CD4-positive, alpha-beta memory T cell (primary cell): ENCODE measurements at regions not wholly inside any gene's neighbourhood (a gene's known extent, or its start where the extent isn't known, plus 50 kb on each side); places are given as distances from the start of the nearest gene placed in this dataset.

Source experiments
- CTCF ChIA-PET: fragments of 350-600 bp; sonication (Branson Sonifier 250); formaldehyde crosslinking; loops from one replicate; lab custom pipeline; 2021; ENCODE audit warnings: inconsistent platforms; ENCODE audit not compliant: partially characterized antibody; lab: Charles Lee
- POLR2A ChIA-PET: fragments of 350-600 bp; sonication (Branson Sonifier 250); formaldehyde crosslinking; loops from one replicate; lab custom pipeline; 2021; ENCODE audit not compliant: partially characterized antibody; lab: Charles Lee
- DNase-seq, 5 donors: peaks; one replicate each; pipeline versions ENCODE4 v3.0.0 to v3.0.0-alpha.2; 2020 to 2022; ENCODE audit warnings: mixed read lengths in 1 of 5
- H3K27ac ChIP-seq: one replicate; pipeline ENCODE4 v1.7.0; 2013; ENCODE audit warnings: low read depth, low read length
- H3K27me3 ChIP-seq: 2 replicates; pipeline ENCODE4 v1.7.0; 2013; ENCODE audit warnings: mild to moderate bottlenecking, low read length, moderate library complexity; ENCODE audit not compliant: insufficient read depth
- H3K36me3 ChIP-seq: 2 replicates; pipeline ENCODE4 v1.7.0; 2013; ENCODE audit warnings: mild to moderate bottlenecking, low read length, moderate library complexity; ENCODE audit not compliant: insufficient read depth
- H3K4me1 ChIP-seq: 2 replicates; pipeline ENCODE4 v1.7.0; 2013; ENCODE audit warnings: mild to moderate bottlenecking, low read length, moderate library complexity; ENCODE audit not compliant: insufficient read depth
- H3K4me3 ChIP-seq, 2 donors: one replicate each; pipeline ENCODE4 v1.7.0; 2013; ENCODE audit warnings: low read length in 2 of 2, mild to moderate bottlenecking in 1 of 2
- H3K9me3 ChIP-seq, 2 donors: one replicate each; pipeline ENCODE4 v1.7.0; 2013; ENCODE audit warnings: low read length in 2 of 2, control low read depth in 1 of 2; ENCODE audit not compliant: control insufficient read depth in 1 of 2
- H3K27ac Mint-ChIP-seq, 7 donors: one replicate each; pipeline ENCODE4 v1.8.0; 2020 to 2021; ENCODE audit warnings: mixed read lengths in 7 of 7, mild to moderate bottlenecking in 6 of 7, inconsistent platforms in 3 of 7, moderate library complexity in 3 of 7
- H3K27me3 Mint-ChIP-seq, 2 donors: one replicate each; pipeline ENCODE4 v1.8.0; 2020 to 2021; ENCODE audit warnings: mixed read lengths in 2 of 2
- H3K36me3 Mint-ChIP-seq, 2 donors: one replicate each; pipeline ENCODE4 v1.8.0; 2020 to 2021; ENCODE audit warnings: mixed read lengths in 2 of 2, inconsistent platforms in 1 of 2, mild to moderate bottlenecking in 1 of 2
- H3K4me1 Mint-ChIP-seq, 4 donors: one replicate each; pipeline ENCODE4 v1.8.0; 2020 to 2021; ENCODE audit warnings: mixed read lengths in 4 of 4, mild to moderate bottlenecking in 1 of 4
- H3K4me3 Mint-ChIP-seq, 8 donors: one replicate each; pipeline ENCODE4 v1.8.0; 2020 to 2021; ENCODE audit warnings: mixed read lengths in 8 of 8, mild to moderate bottlenecking in 7 of 8, moderate library complexity in 6 of 8, inconsistent platforms in 3 of 8
- H3K9me3 Mint-ChIP-seq, 8 donors: one replicate each; pipeline ENCODE4 v1.8.0; 2020 to 2021; ENCODE audit warnings: mixed read lengths in 8 of 8, mild to moderate bottlenecking in 5 of 8, inconsistent platforms in 3 of 8, moderate library complexity in 1 of 8
- intact Hi-C: fragments of 100-400 bp; cut with micrococcal nuclease; formaldehyde crosslinking; loops from one replicate; pipeline ENCODE4 v1.15.1; 2023

GRCh38 chr2:53434466-53434865 is 333.1 kb upstream of the CHAC2 start:
- DNase-seq = no peak
- Mint-ChIP-seq H3K4me1 (no peaks in the 10 kb centered on the region), H3K4me3 (no peak overlapping the region), H3K9me3 (no peaks in the 10 kb centered on the region), H3K27ac (no peak overlapping the region), H3K27me3 (peaks cover 1 to 2% of the 10 kb centered on the region in 2 donors), H3K36me3 (no peaks in the 10 kb centered on the region)
- H3K4me1 ChIP-seq = no peaks in the 10 kb centered on the region
- H3K27me3 ChIP-seq = no peaks in the 10 kb centered on the region
- intact Hi-C loops = no loop called here
- H3K36me3 ChIP-seq = no peaks in the 10 kb centered on the region
- no peaks in the 10 kb centered on the region for H3K9me3 ChIP-seq
- ChIA-PET POLR2A (no interaction called here), CTCF (no interaction called here)
- no peak overlapping the region for H3K27ac ChIP-seq
- no peak overlapping the region for H3K4me3 ChIP-seq

DNA sequence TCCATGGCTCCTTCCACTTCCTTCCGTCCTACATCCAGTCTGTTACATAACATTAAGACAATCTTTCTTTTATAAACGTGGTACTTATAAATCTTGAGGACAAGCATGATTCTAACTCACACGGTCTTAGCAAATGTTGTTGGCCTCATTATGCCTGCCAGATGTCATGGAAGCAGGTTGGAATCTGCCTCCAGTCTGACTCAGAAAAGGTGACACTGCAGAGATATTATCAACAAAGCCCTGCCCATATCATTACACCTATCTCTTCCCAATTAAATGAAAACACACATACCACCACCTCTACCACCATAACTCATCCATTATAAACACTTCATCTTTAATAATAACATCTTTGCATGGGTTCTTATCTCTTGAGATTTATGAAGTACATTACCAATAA is 334.7 kb upstream of the CHAC2 start:
- no peak for DNase-seq
- Histone ChIP-seq H3K9me3 (no peaks in the 10 kb centered on the region), H3K4me1 (no peaks in the 10 kb centered on the region), H3K36me3 (no peaks in the 10 kb centered on the region), H3K4me3 (no peak overlapping the region), H3K27me3 (no peaks in the 10 kb centered on the region), H3K27ac (no peak overlapping the region)
- intact Hi-C loops = no loop called here
- Mint-ChIP-seq H3K27me3 (peaks cover 1 to 2% of the 10 kb centered on the region in 2 donors), H3K27ac (no peak overlapping the region), H3K36me3 (no peaks in the 10 kb centered on the region), H3K4me1 (no peaks in the 10 kb centered on the region), H3K4me3 (no peak overlapping the region), H3K9me3 (no peaks in the 10 kb centered on the region)
- POLR2A ChIA-PET = no interaction called here
- CTCF ChIA-PET = no interaction called here

- Histone ChIP-seq H3K27me3 (no peaks in the 10 kb centered on the region), H3K36me3 (no peaks in the 10 kb centered on the region), H3K4me3 (no peak overlapping the region), H3K27ac (no peak overlapping the region), H3K9me3 (no peaks in the 10 kb centered on the region), H3K4me1 (no peaks in the 10 kb centered on the region)
- ChIA-PET CTCF (no interaction called here), POLR2A (no interaction called here)
- H3K27ac Mint-ChIP-seq = no peak overlapping the region
- H3K4me3 Mint-ChIP-seq = no peak overlapping the region
- intact Hi-C loops = no loop called here
- DNase-seq = no peak
- no peaks in the 10 kb centered on the region for H3K9me3 Mint-ChIP-seq
- no peaks in the 10 kb centered on the region for H3K4me1 Mint-ChIP-seq
- no peaks in the 10 kb centered on the region for H3K36me3 Mint-ChIP-seq
- H3K27me3 Mint-ChIP-seq = peaks cover 1 to 2% of the 10 kb centered on the region in 2 donors
These were observed 337.7 kb upstream of the CHAC2 start for GRCh38 chr2:53429901-53430300.

DNA sequence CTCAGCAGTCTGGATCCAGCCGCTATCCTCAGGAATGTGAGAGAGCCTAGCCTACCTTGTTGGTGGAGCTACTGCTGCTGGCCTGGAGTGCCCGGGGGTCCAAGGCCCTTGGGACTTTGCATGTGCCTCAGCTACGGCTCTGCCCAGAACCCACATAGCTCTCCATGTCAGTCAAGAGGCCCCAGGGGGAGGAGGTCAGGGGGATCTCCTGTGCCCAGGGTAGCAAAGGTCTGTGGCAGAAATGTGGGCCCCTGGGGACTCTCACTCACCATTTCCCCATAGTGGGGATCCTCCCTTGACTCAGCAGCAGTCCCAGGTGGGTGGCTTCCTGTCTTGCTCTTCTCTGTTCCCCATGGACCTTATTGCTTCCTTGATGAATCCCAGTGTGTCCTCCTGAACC is 342.7 kb upstream of the CHAC2 start:
- Histone ChIP-seq H3K4me3 (no peak overlapping the region), H3K36me3 (no peaks in the 10 kb centered on the region), H3K9me3 (no peaks in the 10 kb centered on the region), H3K27me3 (no peaks in the 10 kb centered on the region), H3K27ac (no peak overlapping the region), H3K4me1 (no peaks in the 10 kb centered on the region)
- H3K27ac Mint-ChIP-seq = no peak overlapping the region
- intact Hi-C loops = no loop called here
- peaks cover 0 to 2% (median 0%) of the 10 kb centered on the region in 4 donors for H3K4me1 Mint-ChIP-seq
- peak in 1 of 5 donors; percentile 36 for DNase-seq
- peaks cover 0 to 7% (median under 1%) of the 10 kb centered on the region in 8 donors for H3K9me3 Mint-ChIP-seq
- ChIA-PET POLR2A (no interaction called here), CTCF (no interaction called here)
- no peak overlapping the region for H3K4me3 Mint-ChIP-seq
- H3K27me3 Mint-ChIP-seq = no peaks in the 10 kb centered on the region
- no peaks in the 10 kb centered on the region for H3K36me3 Mint-ChIP-seq

GRCh38 chr2:53423465-53423864 is 344.1 kb upstream of the CHAC2 start:
- intact Hi-C loops = no loop called here
- no peaks in the 10 kb centered on the region for H3K27me3 ChIP-seq
- POLR2A ChIA-PET = no interaction called here
- H3K4me3 ChIP-seq = no peak overlapping the region
- H3K4me1 ChIP-seq = no peaks in the 10 kb centered on the region
- H3K9me3 ChIP-seq = no peaks in the 10 kb centered on the region
- Mint-ChIP-seq H3K4me1 (peaks cover 0 to 2% (median 0%) of the 10 kb centered on the region in 4 donors), H3K9me3 (peaks cover 0 to 7% (median under 1%) of the 10 kb centered on the region in 8 donors), H3K4me3 (no peak overlapping the region), H3K27me3 (no peaks in the 10 kb centered on the region), H3K36me3 (no peaks in the 10 kb centered on the region), H3K27ac (no peak overlapping the region)
- DNase-seq = no peak
- H3K27ac ChIP-seq = no peak overlapping the region
- CTCF ChIA-PET = no interaction called here
- no peaks in the 10 kb centered on the region for H3K36me3 ChIP-seq

GRCh38 chr2:53422979-53423378 is 344.6 kb upstream of the CHAC2 start:
- no peak for DNase-seq
- Mint-ChIP-seq H3K36me3 (no peaks in the 10 kb centered on the region), H3K27me3 (no peaks in the 10 kb centered on the region), H3K9me3 (peaks cover 0 to 7% (median under 1%) of the 10 kb centered on the region in 8 donors), H3K4me1 (peaks cover 0 to 2% (median 0%) of the 10 kb centered on the region in 4 donors), H3K4me3 (no peak overlapping the region), H3K27ac (no peak overlapping the region)
- Histone ChIP-seq H3K27me3 (no peaks in the 10 kb centered on the region), H3K4me3 (no peak overlapping the region), H3K9me3 (no peaks in the 10 kb centered on the region), H3K4me1 (no peaks in the 10 kb centered on the region), H3K36me3 (no peaks in the 10 kb centered on the region), H3K27ac (no peak overlapping the region)
- ChIA-PET CTCF (no interaction called here), POLR2A (no interaction called here)
- intact Hi-C loops = no loop called here

DNA sequence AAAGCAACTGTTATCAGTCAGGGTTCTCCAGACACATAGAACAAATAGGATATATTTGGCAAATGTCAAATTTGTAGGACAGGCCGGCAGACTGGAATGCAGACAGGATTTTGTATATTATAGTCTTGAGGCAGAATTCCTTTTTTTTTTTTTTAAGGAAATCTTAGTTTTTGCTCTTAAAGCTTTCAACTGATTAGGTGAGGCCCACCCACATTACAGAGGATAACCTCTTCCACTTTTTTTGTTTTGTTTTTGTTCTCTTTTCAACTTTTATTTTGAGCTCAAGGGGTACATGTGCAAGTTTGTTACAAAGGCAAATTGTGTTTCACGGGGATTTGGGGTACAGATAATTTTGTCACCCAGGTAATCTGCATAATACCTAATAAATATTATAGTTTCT is 350.2 kb upstream of the CHAC2 start:
- Histone ChIP-seq H3K27ac (no peak overlapping the region), H3K36me3 (no peaks in the 10 kb centered on the region), H3K27me3 (no peaks in the 10 kb centered on the region), H3K4me3 (no peak overlapping the region), H3K4me1 (no peaks in the 10 kb centered on the region), H3K9me3 (no peaks in the 10 kb centered on the region)
- intact Hi-C loops = no loop called here
- H3K27ac Mint-ChIP-seq = no peak overlapping the region
- no peaks in the 10 kb centered on the region for H3K36me3 Mint-ChIP-seq
- DNase-seq = no peak
- POLR2A ChIA-PET = no interaction called here
- H3K9me3 Mint-ChIP-seq = peaks cover 0 to 17% (median 2%) of the 10 kb centered on the region in 8 donors
- H3K4me3 Mint-ChIP-seq = no peak overlapping the region
- CTCF ChIA-PET = interaction anchor here (0.8 kb wide), 1 partner anchor 11 kb away, joined by 3 read pairs; no protein-coding TSS in a partner anchor
- H3K27me3 Mint-ChIP-seq = no peaks in the 10 kb centered on the region
- peaks cover 0 to 2% (median 0%) of the 10 kb centered on the region in 4 donors for H3K4me1 Mint-ChIP-seq
